ENCODE measurements at regions not wholly inside any gene's neighbourhood (a gene's known extent, or its start where the extent isn't known, plus 50 kb on each side); places are given as distances from the start of the nearest gene placed in this dataset.

DNA sequence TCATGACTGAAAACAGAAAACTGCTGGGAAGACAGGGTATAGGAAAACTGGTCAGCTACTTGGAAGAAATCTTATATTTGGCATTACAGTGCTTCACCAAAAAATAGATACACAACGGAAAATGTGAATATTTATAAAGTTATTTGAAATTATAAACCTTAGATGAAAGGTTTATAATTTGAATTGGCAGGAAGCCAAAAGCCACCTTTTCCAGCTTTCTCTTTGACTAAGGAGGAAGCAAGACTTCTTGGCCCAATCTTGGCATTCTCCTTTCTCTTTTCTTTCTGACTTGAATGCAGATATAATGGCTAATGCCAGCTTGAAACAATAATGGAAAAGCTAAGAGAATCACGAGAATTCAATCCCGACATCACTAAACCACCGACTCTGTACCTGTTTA is 196.5 kb upstream of the PIK3C3 start:
- no peak for TF ChIP-seq POLR2AphosphoS5 (IDR thresholded peaks at IDR 0.05; ENCODE audit: insufficient read depth, low read depth, low read length)
- TF ChIP-seq EZH2 (IDR thresholded peaks at IDR 0.05; ENCODE audit: borderline replicate concordance, low read depth, low read length, severe bottlenecking): no peak
- no peak for TF ChIP-seq MYC (IDR thresholded peaks at IDR 0.05; ENCODE audit: low read depth, low read length)
- TF ChIP-seq POLR2A (IDR thresholded peaks at IDR 0.05; ENCODE audit: low read depth, low read length): no peak
- POLR2A ChIA-PET: no interaction called here
- no peak for FAIRE-seq
- dilution Hi-C loops (cut with MboI; ENCODE audit: extremely low pct_ligation_motif_present, low sequenced_read_pairs): no loop called here
- H2AFZ ChIP-seq (ENCODE audit: low read depth, low read length): no peak overlapping the region
- intact Hi-C loops (cut with micrococcal nuclease): no loop called here
- H3K4me3 ChIP-seq (replicated peaks in 1 of 3; ENCODE audit: insufficient read depth in 1 of 3, low read depth in 1 of 3, low read length in 3 of 3): no peak overlapping the region
- no peak overlapping the region for H3K9ac ChIP-seq (replicated peaks; ENCODE audit: extremely low read depth, insufficient read depth, low read length)
- no peaks in the 10 kb centered on the region for H3K9me3 ChIP-seq (replicated peaks; ENCODE audit: control insufficient read depth, insufficient read depth, low read length)
- no peaks in the 10 kb centered on the region for H3K79me2 ChIP-seq (ENCODE audit: control insufficient read depth, insufficient read depth, low read length)
- H4K20me1 ChIP-seq (replicated peaks; ENCODE audit: control insufficient read depth, extremely low read depth, insufficient read depth, low read length): no peaks in the 10 kb centered on the region
- no peak overlapping the region for H3K4me2 ChIP-seq (ENCODE audit: insufficient read depth, low read length)
- H3K36me3 ChIP-seq (ENCODE audit: control insufficient read depth in 2 of 2, extremely low read depth in 1 of 2, insufficient read depth in 2 of 2, low read length in 2 of 2): no peaks in the 10 kb centered on the region
- no peak overlapping the region for H3K27ac ChIP-seq (ENCODE audit: insufficient read depth, low read depth, low read length)
- no TSS peak for BruUV-seq (replicated peaks)
- peaks cover 3 to 5% of the 10 kb centered on the region in 2 experiments for H3K27me3 ChIP-seq (ENCODE audit: control insufficient read depth in 2 of 2, insufficient read depth in 2 of 2, low read length in 2 of 2)
- H3K9me1 ChIP-seq (replicated peaks; ENCODE audit: control insufficient read depth, extremely low read depth, insufficient read depth, low read length): no peaks in the 10 kb centered on the region
- no peak for DNase-seq (ENCODE audit: low read depth, low spot score)
- H3K4me1 ChIP-seq (ENCODE audit: control insufficient read depth, extremely low read depth, insufficient read depth, low read length): no peaks in the 10 kb centered on the region
- CTCF ChIA-PET: no interaction called here

DNA sequence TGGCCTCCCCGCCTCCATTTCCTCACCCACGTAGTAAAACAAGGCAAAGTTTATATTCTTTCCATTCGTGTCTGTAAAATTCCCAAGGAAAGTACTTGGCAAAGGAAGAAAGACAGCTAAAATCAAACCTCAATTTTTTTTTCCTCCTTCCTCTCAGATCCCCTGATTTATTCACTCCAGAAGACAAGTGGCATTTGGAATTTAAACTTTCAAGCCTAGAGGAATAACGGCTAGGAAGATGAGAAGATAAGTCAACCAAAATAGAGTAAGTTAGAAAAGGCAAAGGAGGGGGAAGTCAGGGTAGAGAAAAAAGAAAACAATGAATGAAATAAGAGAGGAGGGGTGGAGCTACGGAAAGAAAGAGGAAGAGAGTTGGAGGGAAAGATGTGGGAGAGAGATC is 198.9 kb upstream of the PIK3C3 start:
- no peak for FAIRE-seq

More for the DNA sequence above, 198.9 kb upstream of the PIK3C3 start:
- Histone ChIP-seq H4K20me1 (replicated peaks; ENCODE audit: control insufficient read depth, extremely low read depth, insufficient read depth, low read length) (no peaks in the 10 kb centered on the region), H3K27ac (ENCODE audit: insufficient read depth, low read depth, low read length) (no peak overlapping the region), H3K9me1 (replicated peaks; ENCODE audit: control insufficient read depth, extremely low read depth, insufficient read depth, low read length) (no peaks in the 10 kb centered on the region), H3K9me3 (replicated peaks; ENCODE audit: control insufficient read depth, insufficient read depth, low read length) (no peaks in the 10 kb centered on the region), H3K36me3 (ENCODE audit: control insufficient read depth in 2 of 2, extremely low read depth in 1 of 2, insufficient read depth in 2 of 2, low read length in 2 of 2) (no peaks in the 10 kb centered on the region), H3K4me3 (replicated peaks in 1 of 3; ENCODE audit: insufficient read depth in 1 of 3, low read depth in 1 of 3, low read length in 3 of 3) (no peak overlapping the region), H3K4me1 (ENCODE audit: control insufficient read depth, extremely low read depth, insufficient read depth, low read length) (no peaks in the 10 kb centered on the region), H3K27me3 (ENCODE audit: control insufficient read depth in 2 of 2, insufficient read depth in 2 of 2, low read length in 2 of 2) (peaks cover 3 to 4% of the 10 kb centered on the region in 2 experiments), H3K79me2 (ENCODE audit: control insufficient read depth, insufficient read depth, low read length) (no peaks in the 10 kb centered on the region), H3K4me2 (ENCODE audit: insufficient read depth, low read length) (no peak overlapping the region), H3K9ac (replicated peaks; ENCODE audit: extremely low read depth, insufficient read depth, low read length) (no peak overlapping the region), H2AFZ (ENCODE audit: low read depth, low read length) (no peak overlapping the region)
- dilution Hi-C loops (cut with MboI; ENCODE audit: extremely low pct_ligation_motif_present, low sequenced_read_pairs): no loop called here
- TF ChIP-seq, protein P1, sequence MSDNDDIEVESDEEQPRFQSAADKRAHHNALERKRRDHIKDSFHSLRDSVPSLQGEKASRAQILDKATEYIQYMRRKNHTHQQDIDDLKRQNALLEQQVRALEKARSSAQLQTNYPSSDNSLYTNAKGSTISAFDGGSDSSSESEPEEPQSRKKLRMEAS (IDR thresholded peaks at IDR 0.05; ENCODE audit: insufficient read depth, insufficient read length): no peak
- TF ChIP-seq MYC (IDR thresholded peaks at IDR 0.05; ENCODE audit: low read depth, low read length) (no peak), POLR2A (IDR thresholded peaks at IDR 0.05; ENCODE audit: low read depth, low read length) (no peak), JUN (IDR thresholded peaks at IDR 0.05; ENCODE audit: borderline replicate concordance, insufficient read depth, insufficient read length, low read depth) (no peak), POLR2AphosphoS5 (IDR thresholded peaks at IDR 0.05; ENCODE audit: insufficient read depth, low read depth, low read length) (no peak), EZH2 (IDR thresholded peaks at IDR 0.05; ENCODE audit: borderline replicate concordance, low read depth, low read length, severe bottlenecking) (no peak), FOS (IDR thresholded peaks at IDR 0.05; ENCODE audit: borderline replicate concordance, insufficient read depth, low read length) (no peak), GATA2 (IDR thresholded peaks at IDR 0.05; ENCODE audit: insufficient read depth, insufficient read length, low read depth, low read length) (no peak)
- TF ChIP-seq, protein P2, sequence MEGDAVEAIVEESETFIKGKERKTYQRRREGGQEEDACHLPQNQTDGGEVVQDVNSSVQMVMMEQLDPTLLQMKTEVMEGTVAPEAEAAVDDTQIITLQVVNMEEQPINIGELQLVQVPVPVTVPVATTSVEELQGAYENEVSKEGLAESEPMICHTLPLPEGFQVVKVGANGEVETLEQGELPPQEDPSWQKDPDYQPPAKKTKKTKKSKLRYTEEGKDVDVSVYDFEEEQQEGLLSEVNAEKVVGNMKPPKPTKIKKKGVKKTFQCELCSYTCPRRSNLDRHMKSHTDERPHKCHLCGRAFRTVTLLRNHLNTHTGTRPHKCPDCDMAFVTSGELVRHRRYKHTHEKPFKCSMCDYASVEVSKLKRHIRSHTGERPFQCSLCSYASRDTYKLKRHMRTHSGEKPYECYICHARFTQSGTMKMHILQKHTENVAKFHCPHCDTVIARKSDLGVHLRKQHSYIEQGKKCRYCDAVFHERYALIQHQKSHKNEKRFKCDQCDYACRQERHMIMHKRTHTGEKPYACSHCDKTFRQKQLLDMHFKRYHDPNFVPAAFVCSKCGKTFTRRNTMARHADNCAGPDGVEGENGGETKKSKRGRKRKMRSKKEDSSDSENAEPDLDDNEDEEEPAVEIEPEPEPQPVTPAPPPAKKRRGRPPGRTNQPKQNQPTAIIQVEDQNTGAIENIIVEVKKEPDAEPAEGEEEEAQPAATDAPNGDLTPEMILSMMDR (IDR thresholded peaks at IDR 0.05; ENCODE audit: extremely low read depth in 1 of 2, insufficient read depth in 1 of 2, low read depth in 1 of 2, low read length in 2 of 2): no peak
- BruUV-seq (replicated peaks): no TSS peak
- DNase-seq (ENCODE audit: low read depth, low spot score): no peak
- ChIA-PET CTCF (no interaction called here), POLR2A (no interaction called here)
- intact Hi-C loops (cut with micrococcal nuclease): no loop called here

All from endothelial cell of umbilical vein (primary cell).